Central memory CD8-positive, alpha-beta T cell (primary cell): ENCODE measurements at regions not wholly inside any gene's neighbourhood (a gene's known extent, or its start where the extent isn't known, plus 50 kb on each side); places are given as distances from the start of the nearest gene placed in this dataset.

ENCODE experiments used
- ATAC-seq: fragments of 150-1000 bp; cut with Tn5 transposase; replicated peaks from 2 replicates; pipeline ENCODE4 v1.10.0; 2022; ENCODE audit warnings: mild to moderate bottlenecking, moderate FRiP score, moderate number of reproducible peaks; ENCODE audit not compliant: poor library complexity, severe bottlenecking; ENCODE audit errors: extremely low read depth
- DNase-seq, 2 donors: peaks; one replicate each; pipeline ENCODE4 v3.0.0; 2021; ENCODE audit warnings: low spot score in 2 of 2
- H3K27ac Mint-ChIP-seq: one replicate; pipeline ENCODE4 v1.8.0; 2022; ENCODE audit warnings: low read depth, mild to moderate bottlenecking, moderate library complexity, mixed read lengths
- H3K27me3 Mint-ChIP-seq: one replicate; pipeline ENCODE4 v1.8.0; 2022; ENCODE audit warnings: mixed read lengths
- H3K36me3 Mint-ChIP-seq: one replicate; pipeline ENCODE4 v1.8.0; 2022; ENCODE audit warnings: mild to moderate bottlenecking, moderate library complexity, mixed read lengths; ENCODE audit not compliant: insufficient read depth
- H3K4me1 Mint-ChIP-seq: one replicate; pipeline ENCODE4 v1.8.0; 2022; ENCODE audit warnings: mixed read lengths
- H3K4me3 Mint-ChIP-seq: one replicate; pipeline ENCODE4 v1.8.0; 2022; ENCODE audit warnings: mild to moderate bottlenecking, moderate library complexity, mixed read lengths
- H3K9me3 Mint-ChIP-seq: one replicate; pipeline ENCODE4 v1.8.0; 2022; ENCODE audit warnings: mixed read lengths

- peaks cover 6% of the 10 kb centered on the region for H3K36me3 Mint-ChIP-seq
- no peaks in the 10 kb centered on the region for H3K9me3 Mint-ChIP-seq
- ATAC-seq (no peak), DNase-seq (no peak)
- H3K27me3 Mint-ChIP-seq: no peaks in the 10 kb centered on the region
- peaks cover 45% of the 10 kb centered on the region for H3K4me1 Mint-ChIP-seq
- H3K27ac Mint-ChIP-seq: no peak overlapping the region
- H3K4me3 Mint-ChIP-seq: no peak overlapping the region
Measured at GRCh38 chr20:53879048-53879684, 191.2 kb downstream of the BCAS1 start.

GRCh38 chr20:53878262-53879047 lies 191.9 kb downstream of the BCAS1 start:
- peaks cover 6% of the 10 kb centered on the region for H3K36me3 Mint-ChIP-seq
- no peak overlapping the region for H3K27ac Mint-ChIP-seq
- no peak for ATAC-seq
- no peak overlapping the region for H3K4me3 Mint-ChIP-seq
- no peak for DNase-seq
- no peaks in the 10 kb centered on the region for H3K9me3 Mint-ChIP-seq
- H3K4me1 Mint-ChIP-seq: peaks cover 45% of the 10 kb centered on the region
- no peaks in the 10 kb centered on the region for H3K27me3 Mint-ChIP-seq

GRCh38 chr20:53876956-53877355 lies 193.4 kb downstream of the BCAS1 start:
- Mint-ChIP-seq H3K9me3 (no peaks in the 10 kb centered on the region), H3K27ac (no peak overlapping the region), H3K4me1 (peaks cover 52% of the 10 kb centered on the region), H3K4me3 (no peak overlapping the region), H3K36me3 (peaks cover 20% of the 10 kb centered on the region), H3K27me3 (no peaks in the 10 kb centered on the region)
- ATAC-seq (no peak), DNase-seq (no peak)

GRCh38 chr20:53876470-53876869 lies 193.9 kb downstream of the BCAS1 start:
- no peak for ATAC-seq
- Mint-ChIP-seq H3K4me1 (peaks cover 57% of the 10 kb centered on the region), H3K4me3 (no peak overlapping the region)

GRCh38 chr20:53875452-53875851 lies 194.9 kb downstream of the BCAS1 start:
- Mint-ChIP-seq H3K4me3 (no peak overlapping the region), H3K36me3 (peaks cover 20% of the 10 kb centered on the region), H3K27me3 (no peaks in the 10 kb centered on the region)

More at GRCh38 chr20:53876470-53876869, 193.9 kb downstream of the BCAS1 start:
- Mint-ChIP-seq H3K27me3 (no peaks in the 10 kb centered on the region), H3K27ac (no peak overlapping the region), H3K36me3 (peaks cover 20% of the 10 kb centered on the region), H3K9me3 (no peaks in the 10 kb centered on the region)
- DNase-seq: no peak

GRCh38 chr20:53874706-53875105 lies 195.7 kb downstream of the BCAS1 start:
- Mint-ChIP-seq H3K4me1 (peaks cover 56% of the 10 kb centered on the region), H3K36me3 (peaks cover 20% of the 10 kb centered on the region), H3K9me3 (no peaks in the 10 kb centered on the region), H3K4me3 (no peak overlapping the region), H3K27ac (peak overlapping the region; percentile 65), H3K27me3 (no peaks in the 10 kb centered on the region)
- no peak for DNase-seq
- no peak for ATAC-seq

More at GRCh38 chr20:53875452-53875851, 194.9 kb downstream of the BCAS1 start:
- no peak for ATAC-seq
- no peaks in the 10 kb centered on the region for H3K9me3 Mint-ChIP-seq
- DNase-seq: no peak
- peaks cover 58% of the 10 kb centered on the region for H3K4me1 Mint-ChIP-seq
- H3K27ac Mint-ChIP-seq: peak overlapping the region; percentile 11

GRCh38 chr20:53874104-53874503 lies 196.3 kb downstream of the BCAS1 start:
- H3K36me3 Mint-ChIP-seq: peaks cover 20% of the 10 kb centered on the region
- peaks cover 56% of the 10 kb centered on the region for H3K4me1 Mint-ChIP-seq
- ATAC-seq (no peak), DNase-seq (no peak)
- H3K27ac Mint-ChIP-seq: no peak overlapping the region
- H3K27me3 Mint-ChIP-seq: no peaks in the 10 kb centered on the region
- no peak overlapping the region for H3K4me3 Mint-ChIP-seq
- no peaks in the 10 kb centered on the region for H3K9me3 Mint-ChIP-seq

GRCh38 chr20:53873230-53873604 lies 197.2 kb downstream of the BCAS1 start:
- Mint-ChIP-seq H3K27ac (peak overlapping the region; percentile 95), H3K9me3 (no peaks in the 10 kb centered on the region), H3K4me3 (peak overlapping the region; percentile 78), H3K27me3 (no peaks in the 10 kb centered on the region), H3K36me3 (peaks cover 18% of the 10 kb centered on the region), H3K4me1 (peaks cover 48% of the 10 kb centered on the region)
- ATAC-seq (no peak), DNase-seq (no peak)

GRCh38 chr20:53872561-53873229 lies 197.7 kb downstream of the BCAS1 start:
- Mint-ChIP-seq H3K4me1 (peaks cover 49% of the 10 kb centered on the region), H3K4me3 (peak overlapping the region; percentile 78), H3K36me3 (peaks cover 20% of the 10 kb centered on the region), H3K27ac (peak overlapping the region; percentile 95), H3K9me3 (no peaks in the 10 kb centered on the region), H3K27me3 (no peaks in the 10 kb centered on the region)
- DNase-seq (peak in 1 of 2 donors; percentile 36), ATAC-seq (peak; percentile 73)

GRCh38 chr20:53872081-53872541 lies 198.3 kb downstream of the BCAS1 start:
- Mint-ChIP-seq H3K27ac (peak overlapping the region; percentile 95), H3K4me3 (peak overlapping the region; percentile 78), H3K9me3 (no peaks in the 10 kb centered on the region), H3K36me3 (peaks cover 20% of the 10 kb centered on the region), H3K4me1 (peaks cover 52% of the 10 kb centered on the region), H3K27me3 (no peaks in the 10 kb centered on the region)
- DNase-seq (no peak), ATAC-seq (peak; percentile 41)

GRCh38 chr20:53871541-53871940 lies 198.9 kb downstream of the BCAS1 start:
- no peak for DNase-seq
- H3K27me3 Mint-ChIP-seq: no peaks in the 10 kb centered on the region
- H3K27ac Mint-ChIP-seq: peak overlapping the region; percentile 95
- H3K36me3 Mint-ChIP-seq: peaks cover 20% of the 10 kb centered on the region
- H3K4me1 Mint-ChIP-seq: peaks cover 55% of the 10 kb centered on the region
- no peak for ATAC-seq
- no peaks in the 10 kb centered on the region for H3K9me3 Mint-ChIP-seq
- H3K4me3 Mint-ChIP-seq: no peak overlapping the region

- Mint-ChIP-seq H3K4me1 (peaks cover 59% of the 10 kb centered on the region), H3K4me3 (no peak overlapping the region), H3K27me3 (no peaks in the 10 kb centered on the region), H3K27ac (no peak overlapping the region), H3K9me3 (no peaks in the 10 kb centered on the region), H3K36me3 (peaks cover 19% of the 10 kb centered on the region)
- DNase-seq: no peak
- ATAC-seq: no peak
Measured at GRCh38 chr20:53870426-53871315, 199.7 kb downstream of the BCAS1 start.
